Lower lobe of right lung (tissue), 2 donors: ENCODE measurements at regions not wholly inside any gene's neighbourhood (a gene's known extent, or its start where the extent isn't known, plus 50 kb on each side); places are given as distances from the start of the nearest gene placed in this dataset.

ENCODE experiments used
- ATAC-seq, 2 donors: fragments of 200-7000 bp; cut with Tn5 transposase; one replicate each; pipeline ENCODE4 v1.9.1; 2020 to 2022; ENCODE audit warnings: mild to moderate bottlenecking in 2 of 2, moderate library complexity in 2 of 2
- DNase-seq: peaks from one replicate; pipeline ENCODE4 v3.0.0-alpha.2; 2020
- H3K27ac ChIP-seq: fragments of 200-600 bp; one replicate; pipeline ENCODE4 v1.8.0; 2022
- H3K27me3 ChIP-seq: fragments of 200-600 bp; one replicate; pipeline ENCODE4 v1.8.0; 2022; ENCODE audit warnings: low read depth
- H3K36me3 ChIP-seq: fragments of 200-600 bp; one replicate; pipeline ENCODE4 v1.8.0; 2022; ENCODE audit warnings: mild to moderate bottlenecking
- H3K4me1 ChIP-seq: fragments of 200-600 bp; one replicate; pipeline ENCODE4 v1.8.0; 2022
- H3K4me3 ChIP-seq: fragments of 200-600 bp; one replicate; pipeline ENCODE4 v1.8.0; 2022; ENCODE audit warnings: mild to moderate bottlenecking
- H3K9me3 ChIP-seq: fragments of 200-600 bp; one replicate; pipeline ENCODE4 v1.8.0; 2022
- CTCF ChIP-seq: fragments of 200-600 bp; IDR thresholded peaks from one replicate; pipeline ENCODE4 v1.8.0; 2022; ENCODE audit warnings: antibody characterized with exemption, mild to moderate bottlenecking
- intact Hi-C: fragments of 100-400 bp; cut with DNase I; formaldehyde crosslinking; loops from one replicate; pipeline ENCODE4 v1.11.0; 2022
- donor health status: DM: no; HTN: yes; CAD: no; lungs with severe emphysema.

GRCh38 chr5:74471875-74472274 lies 168.7 kb downstream of the ENC1 start:
- no peak overlapping the region for H3K4me3 ChIP-seq
- no peaks in the 10 kb centered on the region for H3K9me3 ChIP-seq
- no peak for DNase-seq
- ATAC-seq: no peak
- no peak for TF ChIP-seq CTCF
- H3K27me3 ChIP-seq: no peaks in the 10 kb centered on the region
- intact Hi-C loops: no loop called here
- H3K36me3 ChIP-seq: no peaks in the 10 kb centered on the region
- H3K4me1 ChIP-seq: no peaks in the 10 kb centered on the region
- no peak overlapping the region for H3K27ac ChIP-seq

- Histone ChIP-seq H3K4me3 (no peak overlapping the region), H3K27me3 (no peaks in the 10 kb centered on the region), H3K27ac (no peak overlapping the region), H3K9me3 (no peaks in the 10 kb centered on the region), H3K4me1 (no peaks in the 10 kb centered on the region), H3K36me3 (no peaks in the 10 kb centered on the region)
- no peak for TF ChIP-seq CTCF
- no peak for DNase-seq
- intact Hi-C loops: no loop called here
- no peak for ATAC-seq
Observed at GRCh38 chr5:74469234-74469994, 171.1 kb downstream of the ENC1 start.

GRCh38 chr5:74468421-74468820 lies 172.1 kb downstream of the ENC1 start:
- intact Hi-C loops: no loop called here

GRCh38 chr5:74465724-74466123 lies 174.8 kb downstream of the ENC1 start:
- H3K27ac ChIP-seq: no peak overlapping the region
- no peak for ATAC-seq

More at GRCh38 chr5:74468421-74468820, 172.1 kb downstream of the ENC1 start:
- H3K9me3 ChIP-seq: no peaks in the 10 kb centered on the region
- DNase-seq (no peak), ATAC-seq (no peak)
- H3K27ac ChIP-seq: no peak overlapping the region
- H3K36me3 ChIP-seq: no peaks in the 10 kb centered on the region
- H3K27me3 ChIP-seq: no peaks in the 10 kb centered on the region
- H3K4me3 ChIP-seq: no peak overlapping the region
- no peak for TF ChIP-seq CTCF
- no peaks in the 10 kb centered on the region for H3K4me1 ChIP-seq

GRCh38 chr5:74464512-74465209 lies 175.9 kb downstream of the ENC1 start:
- no peak for DNase-seq
- Histone ChIP-seq H3K36me3 (no peaks in the 10 kb centered on the region), H3K27me3 (no peaks in the 10 kb centered on the region), H3K4me1 (no peaks in the 10 kb centered on the region), H3K9me3 (no peaks in the 10 kb centered on the region), H3K4me3 (no peak overlapping the region), H3K27ac (no peak overlapping the region)
- intact Hi-C loops: no loop called here
- TF ChIP-seq CTCF: no peak
- no peak for ATAC-seq

More at GRCh38 chr5:74465724-74466123, 174.8 kb downstream of the ENC1 start:
- DNase-seq: no peak
- H3K4me1 ChIP-seq: no peaks in the 10 kb centered on the region
- no peak for TF ChIP-seq CTCF
- no peaks in the 10 kb centered on the region for H3K36me3 ChIP-seq
- H3K9me3 ChIP-seq: no peaks in the 10 kb centered on the region
- no peaks in the 10 kb centered on the region for H3K27me3 ChIP-seq
- intact Hi-C loops: no loop called here
- no peak overlapping the region for H3K4me3 ChIP-seq
